ENCODE measurements at regions not wholly inside any gene's neighbourhood (a gene's known extent, or its start where the extent isn't known, plus 50 kb on each side); places are given as distances from the start of the nearest gene placed in this dataset.
"Not testable (repeated sequence)": the region's sequence is repeated elsewhere in the genome, so short reads cannot be mapped to it uniquely, and the experiment has no call there.

- no peak for DNase-seq
These were observed 477.7 kb upstream of the CADM1 start for GRCh38 chr11:115981814-115982471.

GRCh38 chr11:115981104-115981481, 476.9 kb upstream of the CADM1 start:
- no peak for DNase-seq

- DNase-seq = no peak
These were observed 476.3 kb upstream of the CADM1 start for GRCh38 chr11:115980337-115981103.

- no peak for DNase-seq
These were observed 470.5 kb upstream of the CADM1 start for GRCh38 chr11:115974703-115975102.

GRCh38 chr11:115967203-115967602, 463.0 kb upstream of the CADM1 start:
- DNase-seq = not testable (repeated sequence)

- no peak for DNase-seq
These were observed 461.7 kb upstream of the CADM1 start for GRCh38 chr11:115965767-115966504.

GRCh38 chr11:115964091-115964490, 459.9 kb upstream of the CADM1 start:
- DNase-seq = no peak

- no peak for DNase-seq
These were observed 458.9 kb upstream of the CADM1 start for GRCh38 chr11:115963156-115963555.

GRCh38 chr11:115961159-115962003, 457.2 kb upstream of the CADM1 start:
- no peak for DNase-seq

GRCh38 chr11:115959081-115959486, 454.9 kb upstream of the CADM1 start:
- DNase-seq = no peak

GRCh38 chr11:115958089-115959000, 454.1 kb upstream of the CADM1 start:
- no peak for DNase-seq

- no peak for DNase-seq
These were observed 451.6 kb upstream of the CADM1 start for GRCh38 chr11:115955803-115956202.

GRCh38 chr11:115950660-115951059, 446.4 kb upstream of the CADM1 start:
- no peak for DNase-seq

GRCh38 chr11:115944596-115944995, 440.4 kb upstream of the CADM1 start:
- no peak for DNase-seq

GRCh38 chr11:115942011-115942410, 437.8 kb upstream of the CADM1 start:
- no peak for DNase-seq

GRCh38 chr11:115941481-115941993, 437.3 kb upstream of the CADM1 start:
- no peak for DNase-seq

- no peak for DNase-seq
These were observed 436.8 kb upstream of the CADM1 start for GRCh38 chr11:115941044-115941443.

- DNase-seq = no peak
These were observed 435.7 kb upstream of the CADM1 start for GRCh38 chr11:115939731-115940421.

- no peak for DNase-seq
These were observed 435.0 kb upstream of the CADM1 start for GRCh38 chr11:115939104-115939730.

GRCh38 chr11:115933564-115933963, 429.3 kb upstream of the CADM1 start:
- no peak for DNase-seq

All from activated CD4-positive, alpha-beta T cell treated with anti-CD3 and anti-CD28 coated beads, Interleukin-2, amount 50 U/mL, for 4 hours (primary cell).